Central memory CD8-positive, alpha-beta T cell (primary cell): ENCODE measurements at regions not wholly inside any gene's neighbourhood (a gene's known extent, or its start where the extent isn't known, plus 50 kb on each side); places are given as distances from the start of the nearest gene placed in this dataset.

ENCODE experiments used
- ATAC-seq: fragments of 150-1000 bp; cut with Tn5 transposase; replicated peaks from 2 replicates; pipeline ENCODE4 v1.10.0; 2022; ENCODE audit warnings: mild to moderate bottlenecking, moderate FRiP score, moderate number of reproducible peaks; ENCODE audit not compliant: poor library complexity, severe bottlenecking; ENCODE audit errors: extremely low read depth
- DNase-seq, 2 donors: peaks; one replicate each; pipeline ENCODE4 v3.0.0; 2021; ENCODE audit warnings: low spot score in 2 of 2
- H3K27ac Mint-ChIP-seq: one replicate; pipeline ENCODE4 v1.8.0; 2022; ENCODE audit warnings: low read depth, mild to moderate bottlenecking, moderate library complexity, mixed read lengths
- H3K27me3 Mint-ChIP-seq: one replicate; pipeline ENCODE4 v1.8.0; 2022; ENCODE audit warnings: mixed read lengths
- H3K36me3 Mint-ChIP-seq: one replicate; pipeline ENCODE4 v1.8.0; 2022; ENCODE audit warnings: mild to moderate bottlenecking, moderate library complexity, mixed read lengths; ENCODE audit not compliant: insufficient read depth
- H3K4me1 Mint-ChIP-seq: one replicate; pipeline ENCODE4 v1.8.0; 2022; ENCODE audit warnings: mixed read lengths
- H3K4me3 Mint-ChIP-seq: one replicate; pipeline ENCODE4 v1.8.0; 2022; ENCODE audit warnings: mild to moderate bottlenecking, moderate library complexity, mixed read lengths
- H3K9me3 Mint-ChIP-seq: one replicate; pipeline ENCODE4 v1.8.0; 2022; ENCODE audit warnings: mixed read lengths

GRCh38 chr15:37625576-37625975 lies 308.9 kb upstream of the TMCO5A start:
- ATAC-seq, result no peak
- no peak for DNase-seq
- Mint-ChIP-seq H3K27ac (no peak overlapping the region), H3K4me3 (no peak overlapping the region), H3K27me3 (no peaks in the 10 kb centered on the region), H3K4me1 (no peaks in the 10 kb centered on the region), H3K9me3 (peaks cover 12% of the 10 kb centered on the region), H3K36me3 (no peaks in the 10 kb centered on the region)

DNA sequence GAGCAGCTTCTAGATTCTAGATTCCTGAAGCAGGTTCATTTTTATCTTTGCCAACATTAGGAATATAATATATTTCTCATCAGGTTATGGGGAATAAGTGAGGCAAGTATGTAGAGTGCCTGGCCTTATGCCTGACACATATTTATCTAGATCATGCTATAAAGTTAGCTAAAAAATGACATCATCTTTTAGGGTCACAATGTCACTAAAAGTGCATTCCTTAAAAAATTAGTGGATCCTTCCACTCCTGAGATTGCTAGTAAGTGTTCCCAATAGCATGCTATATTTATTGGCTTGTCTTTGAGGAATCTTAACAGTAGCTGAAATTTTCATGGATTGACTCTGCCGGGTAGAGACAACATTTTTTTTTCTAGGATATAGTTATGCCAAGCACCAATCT lies 305.9 kb upstream of the TMCO5A start:
- H3K9me3 Mint-ChIP-seq, result peaks cover 12% of the 10 kb centered on the region
- no peak for DNase-seq

DNA sequence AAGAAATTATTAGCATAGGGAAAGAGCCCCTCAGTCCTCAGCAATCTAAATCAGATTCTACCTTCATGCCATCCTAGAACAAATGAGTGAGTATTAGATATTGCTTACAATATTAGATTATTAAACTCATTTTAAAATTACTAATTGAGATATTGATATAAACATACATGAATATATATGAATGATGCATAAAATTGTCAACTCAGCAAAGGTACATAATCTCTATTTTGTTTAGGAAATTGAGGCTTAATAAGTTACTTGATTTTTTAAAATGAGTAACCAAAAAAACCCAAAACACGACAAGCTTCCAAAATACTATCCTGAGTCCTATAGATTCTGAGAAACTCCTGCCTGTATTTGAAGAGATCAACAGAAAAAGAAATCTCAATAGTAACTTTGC lies 297.7 kb upstream of the TMCO5A start:
- Mint-ChIP-seq H3K36me3 (no peaks in the 10 kb centered on the region), H3K9me3 (peaks cover 14% of the 10 kb centered on the region), H3K27ac (no peak overlapping the region), H3K4me3 (no peak overlapping the region), H3K27me3 (peaks cover 10% of the 10 kb centered on the region), H3K4me1 (no peaks in the 10 kb centered on the region)
- ATAC-seq, result no peak
- DNase-seq, result no peak

More for the DNA sequence above, 305.9 kb upstream of the TMCO5A start:
- Mint-ChIP-seq H3K4me1 (no peaks in the 10 kb centered on the region), H3K27me3 (no peaks in the 10 kb centered on the region), H3K27ac (no peak overlapping the region), H3K4me3 (no peak overlapping the region), H3K36me3 (no peaks in the 10 kb centered on the region)
- ATAC-seq, result no peak

DNA sequence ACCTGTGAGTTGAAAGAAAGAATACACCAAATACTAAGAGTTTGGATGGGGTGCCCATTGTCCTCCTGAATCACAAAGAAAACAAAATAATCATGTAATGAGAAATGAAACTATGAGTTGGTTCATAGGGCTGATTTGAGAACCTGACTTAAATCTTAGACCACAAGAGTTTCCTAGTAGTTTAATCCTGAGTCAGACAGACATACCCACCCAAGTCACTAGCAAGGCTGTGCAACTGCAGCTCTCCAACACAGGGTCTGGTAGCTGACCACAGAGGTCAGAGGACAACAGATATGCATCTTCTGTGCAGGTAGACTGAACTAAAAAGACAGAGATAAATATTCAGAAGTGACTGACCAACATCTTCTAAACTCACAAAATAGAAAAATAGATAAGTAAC lies 296.3 kb upstream of the TMCO5A start:
- no peak for DNase-seq
- Mint-ChIP-seq H3K36me3 (no peaks in the 10 kb centered on the region), H3K4me3 (no peak overlapping the region), H3K27me3 (peaks cover 10% of the 10 kb centered on the region), H3K9me3 (peaks cover 14% of the 10 kb centered on the region), H3K27ac (no peak overlapping the region), H3K4me1 (no peaks in the 10 kb centered on the region)
- ATAC-seq, result no peak

DNA sequence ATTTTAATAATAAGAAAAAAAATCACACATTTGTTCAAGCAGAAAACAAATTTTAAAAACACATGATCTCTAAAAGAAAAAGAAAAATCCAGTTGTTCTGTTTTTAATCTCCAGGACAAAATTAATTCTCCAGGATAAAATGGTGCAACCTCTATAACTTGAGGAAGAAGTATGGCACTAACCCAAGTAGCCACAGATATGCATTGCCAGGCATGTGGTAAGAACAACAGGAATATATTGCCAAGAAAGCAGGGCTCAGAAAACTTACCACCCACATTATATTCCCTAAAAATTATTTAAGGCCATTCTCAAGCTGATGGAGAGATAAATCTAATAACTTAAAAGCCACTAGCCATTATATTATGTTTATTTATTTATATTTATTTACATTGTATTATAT lies 295.7 kb upstream of the TMCO5A start:
- DNase-seq (no peak), ATAC-seq (no peak)
- Mint-ChIP-seq H3K9me3 (peaks cover 14% of the 10 kb centered on the region), H3K27ac (no peak overlapping the region), H3K27me3 (peaks cover 10% of the 10 kb centered on the region), H3K36me3 (no peaks in the 10 kb centered on the region), H3K4me1 (no peaks in the 10 kb centered on the region), H3K4me3 (no peak overlapping the region)

GRCh38 chr15:37652646-37653417 lies 281.6 kb upstream of the TMCO5A start:
- no peaks in the 10 kb centered on the region for H3K27me3 Mint-ChIP-seq
- peaks cover 10% of the 10 kb centered on the region for H3K9me3 Mint-ChIP-seq
- no peak overlapping the region for H3K4me3 Mint-ChIP-seq
- no peaks in the 10 kb centered on the region for H3K36me3 Mint-ChIP-seq
- no peak for DNase-seq
- H3K27ac Mint-ChIP-seq, result no peak overlapping the region
- no peak for ATAC-seq
- no peaks in the 10 kb centered on the region for H3K4me1 Mint-ChIP-seq

- ATAC-seq (no peak), DNase-seq (no peak)
- H3K4me1 Mint-ChIP-seq, result no peaks in the 10 kb centered on the region
- H3K36me3 Mint-ChIP-seq, result no peaks in the 10 kb centered on the region
- no peak overlapping the region for H3K27ac Mint-ChIP-seq
- no peaks in the 10 kb centered on the region for H3K27me3 Mint-ChIP-seq
- peaks cover under 1% of the 10 kb centered on the region for H3K9me3 Mint-ChIP-seq
- H3K4me3 Mint-ChIP-seq, result no peak overlapping the region
Observed at GRCh38 chr15:37678124-37678523, 256.3 kb upstream of the TMCO5A start.

GRCh38 chr15:37679627-37680026 lies 254.8 kb upstream of the TMCO5A start:
- no peaks in the 10 kb centered on the region for H3K4me1 Mint-ChIP-seq
- H3K27me3 Mint-ChIP-seq, result no peaks in the 10 kb centered on the region
- ATAC-seq (no peak), DNase-seq (no peak)
- H3K27ac Mint-ChIP-seq, result no peak overlapping the region
- H3K36me3 Mint-ChIP-seq, result no peaks in the 10 kb centered on the region
- no peak overlapping the region for H3K4me3 Mint-ChIP-seq
- H3K9me3 Mint-ChIP-seq, result peaks cover 6% of the 10 kb centered on the region

DNA sequence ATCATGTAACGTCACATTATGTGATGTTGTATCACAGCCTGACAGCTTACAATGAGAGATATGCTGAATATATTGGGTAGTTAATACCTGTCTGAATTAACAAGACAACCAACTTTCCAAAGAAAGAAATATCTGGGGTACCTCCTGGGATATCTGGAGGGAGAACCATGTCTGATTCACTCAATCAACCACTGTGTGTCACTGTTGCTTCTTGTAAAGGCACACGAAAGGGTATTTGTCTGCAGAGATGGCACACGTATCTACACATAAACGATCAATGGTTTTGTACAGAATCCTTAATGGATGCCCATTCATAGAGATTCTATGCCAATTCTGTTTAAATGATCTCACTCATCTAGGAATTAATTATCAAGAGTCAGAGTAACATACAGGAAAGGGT lies 252.1 kb upstream of the TMCO5A start:
- Mint-ChIP-seq H3K4me1 (no peaks in the 10 kb centered on the region), H3K9me3 (peaks cover 11% of the 10 kb centered on the region), H3K27ac (no peak overlapping the region), H3K27me3 (no peaks in the 10 kb centered on the region), H3K4me3 (no peak overlapping the region), H3K36me3 (no peaks in the 10 kb centered on the region)
- DNase-seq, result no peak
- ATAC-seq, result no peak

DNA sequence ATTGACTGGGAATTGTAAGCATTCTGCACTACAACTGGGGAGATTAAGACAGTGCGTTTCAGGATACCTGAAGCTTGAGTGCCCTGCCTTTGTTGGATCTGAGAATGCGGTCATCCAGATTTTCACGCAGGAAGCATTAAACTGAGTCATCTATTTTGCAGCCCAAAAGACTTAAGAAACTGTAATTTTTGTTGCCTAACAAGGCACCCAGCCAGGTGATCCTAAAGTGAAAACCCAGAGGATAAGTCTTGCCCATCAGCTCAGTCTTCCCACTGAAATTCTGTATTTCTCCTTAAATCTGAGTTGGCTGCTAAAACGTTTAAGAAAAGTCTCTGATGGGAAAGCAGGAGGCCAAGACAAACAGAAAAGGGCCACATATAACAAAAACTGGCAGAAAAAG lies 242.5 kb upstream of the TMCO5A start:
- no peak overlapping the region for H3K4me3 Mint-ChIP-seq
- peaks cover 6% of the 10 kb centered on the region for H3K9me3 Mint-ChIP-seq
- H3K27ac Mint-ChIP-seq, result no peak overlapping the region
- no peak for ATAC-seq
- H3K27me3 Mint-ChIP-seq, result no peaks in the 10 kb centered on the region
- H3K4me1 Mint-ChIP-seq, result no peaks in the 10 kb centered on the region
- no peak for DNase-seq
- no peaks in the 10 kb centered on the region for H3K36me3 Mint-ChIP-seq

DNA sequence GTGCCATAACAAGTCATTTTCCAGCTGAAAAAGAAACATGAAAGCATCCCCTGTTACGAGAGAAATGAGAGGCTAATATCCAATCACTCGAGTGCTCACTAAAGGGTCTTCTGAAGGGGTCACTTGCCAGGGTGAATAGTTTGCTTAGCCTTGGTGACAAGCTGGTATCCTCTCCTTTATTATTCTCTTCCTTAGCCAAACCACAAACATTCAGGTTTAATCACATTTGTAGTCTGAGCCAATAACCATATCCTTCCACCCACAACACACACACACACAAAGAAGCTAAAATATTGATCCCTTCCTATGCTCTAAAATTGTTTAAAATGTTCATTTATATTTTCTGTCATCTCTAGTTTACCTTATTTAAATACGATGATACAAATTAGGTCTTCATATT lies 240.5 kb upstream of the TMCO5A start:
- Mint-ChIP-seq H3K4me3 (no peak overlapping the region), H3K27me3 (no peaks in the 10 kb centered on the region), H3K4me1 (no peaks in the 10 kb centered on the region), H3K9me3 (peaks cover 6% of the 10 kb centered on the region), H3K36me3 (no peaks in the 10 kb centered on the region), H3K27ac (no peak overlapping the region)
- ATAC-seq (no peak), DNase-seq (no peak)

DNA sequence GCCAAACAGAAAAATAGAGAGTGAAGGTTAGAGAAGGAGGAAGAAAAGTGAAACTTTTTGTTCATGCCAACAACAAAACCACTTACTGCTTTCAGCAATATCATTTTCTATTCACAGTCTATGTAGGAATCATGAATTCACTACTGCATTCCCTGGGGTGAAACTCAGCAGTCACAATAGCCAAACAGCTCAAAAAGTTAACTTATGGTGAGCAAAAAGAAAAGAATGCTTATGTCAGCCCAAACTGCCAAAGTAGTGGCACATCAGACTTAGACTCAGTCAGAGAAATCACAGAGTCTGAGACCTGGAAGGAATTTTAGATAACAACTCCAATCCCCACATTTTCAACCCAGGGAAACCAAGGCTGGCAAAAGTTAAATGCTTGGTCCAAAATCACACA lies 238.7 kb upstream of the TMCO5A start:
- ATAC-seq (no peak), DNase-seq (no peak)
- no peak overlapping the region for H3K27ac Mint-ChIP-seq
- no peak overlapping the region for H3K4me3 Mint-ChIP-seq
- H3K9me3 Mint-ChIP-seq, result peaks cover 4% of the 10 kb centered on the region
- no peaks in the 10 kb centered on the region for H3K27me3 Mint-ChIP-seq
- no peaks in the 10 kb centered on the region for H3K4me1 Mint-ChIP-seq
- no peaks in the 10 kb centered on the region for H3K36me3 Mint-ChIP-seq

GRCh38 chr15:37698679-37699078 lies 235.8 kb upstream of the TMCO5A start:
- no peak for ATAC-seq
- H3K36me3 Mint-ChIP-seq, result no peaks in the 10 kb centered on the region
- no peaks in the 10 kb centered on the region for H3K9me3 Mint-ChIP-seq

More at GRCh38 chr15:37698679-37699078, 235.8 kb upstream of the TMCO5A start:
- H3K27ac Mint-ChIP-seq, result no peak overlapping the region
- no peaks in the 10 kb centered on the region for H3K4me1 Mint-ChIP-seq
- no peak overlapping the region for H3K4me3 Mint-ChIP-seq
- no peaks in the 10 kb centered on the region for H3K27me3 Mint-ChIP-seq
- no peak for DNase-seq
